ENCODE measurements at regions not wholly inside any gene's neighbourhood (a gene's known extent, or its start where the extent isn't known, plus 50 kb on each side); places are given as distances from the start of the nearest gene placed in this dataset.
"Not testable (repeated sequence)": the region's sequence is repeated elsewhere in the genome, so short reads cannot be mapped to it uniquely, and the experiment has no call there.

- Mint-ChIP-seq H3K4me1 (peaks cover 40% of the 10 kb centered on the region), H3K36me3 (ENCODE audit: low read depth) (peaks cover 10% of the 10 kb centered on the region; the same call in 2 of the 3 replicates)
- Histone ChIP-seq H3K4me1 (ENCODE audit: insufficient read depth) (peaks cover 35% of the 10 kb centered on the region), H3K27me3 (ENCODE audit: insufficient read depth) (peaks cover 18% of the 10 kb centered on the region)
- not testable (repeated sequence) for H3K9me3 Mint-ChIP-seq; H3K9me2 ChIP-seq (ENCODE audit: insufficient read depth); H3K4me3 Mint-ChIP-seq; H4K20me1 ChIP-seq (replicated peaks; ENCODE audit: insufficient read depth); H3K4me3 ChIP-seq; H3K27ac Mint-ChIP-seq; ATAC-seq; DNase-seq (ENCODE audit: low spot score); H3K27me3 Mint-ChIP-seq (ENCODE audit: insufficient read depth, low read depth, poor library complexity); H3K27ac ChIP-seq (ENCODE audit: low read depth); H3K36me3 ChIP-seq (ENCODE audit: insufficient read depth); H3K79me2 ChIP-seq (replicated peaks; ENCODE audit: insufficient read depth); H3K4me2 ChIP-seq; H2AFZ ChIP-seq; H3F3A ChIP-seq (replicated peaks; ENCODE audit: low read depth)
Measured at GRCh38 chr4:137789263-137789662, 257.0 kb upstream of the PCDH18 start.

GRCh38 chr4:137783923-137784322, 251.6 kb upstream of the PCDH18 start:
- not testable (repeated sequence) for H3K9me2 ChIP-seq (ENCODE audit: insufficient read depth); H2AFZ ChIP-seq; H3K36me3 ChIP-seq (ENCODE audit: insufficient read depth); H3K4me3 Mint-ChIP-seq; H4K20me1 ChIP-seq (replicated peaks; ENCODE audit: insufficient read depth); H3K27ac Mint-ChIP-seq; H3K79me2 ChIP-seq (replicated peaks; ENCODE audit: insufficient read depth); H3K27me3 Mint-ChIP-seq (ENCODE audit: insufficient read depth, low read depth, poor library complexity); H3K27ac ChIP-seq (ENCODE audit: low read depth); H3F3A ChIP-seq (replicated peaks; ENCODE audit: low read depth); H3K4me3 ChIP-seq
- peak overlapping the region; percentile 59; the same call in 1 of the 2 replicates for H3K4me2 ChIP-seq
- H3K27me3 ChIP-seq (ENCODE audit: insufficient read depth) = peaks cover 18% of the 10 kb centered on the region
- ATAC-seq (peak; percentile 32; the same call in 1 of the 3 replicates), DNase-seq (ENCODE audit: low spot score) (peak; percentile 18)
- Mint-ChIP-seq H3K4me1 (peaks cover 22% of the 10 kb centered on the region), H3K36me3 (ENCODE audit: low read depth) (peaks cover 10% of the 10 kb centered on the region; the same call in 2 of the 3 replicates), H3K9me3 (peaks cover 13% of the 10 kb centered on the region; the same call in 2 of the 3 replicates)
- H3K4me1 ChIP-seq (ENCODE audit: insufficient read depth) = peaks cover 30% of the 10 kb centered on the region

GRCh38 chr4:137775701-137776100, 243.4 kb upstream of the PCDH18 start:
- H3K36me3 ChIP-seq (ENCODE audit: insufficient read depth) = no peaks in the 10 kb centered on the region
- no peaks in the 10 kb centered on the region for H3K36me3 Mint-ChIP-seq (ENCODE audit: low read depth)
- no peaks in the 10 kb centered on the region; the same call in 2 of the 3 replicates for H3K4me1 Mint-ChIP-seq
- H3K4me1 ChIP-seq (ENCODE audit: insufficient read depth) = no peaks in the 10 kb centered on the region; the same call in 1 of the 2 replicates
- no peaks in the 10 kb centered on the region; the same call in 2 of the 3 replicates for H3K9me3 Mint-ChIP-seq
- no peaks in the 10 kb centered on the region for H3K27me3 ChIP-seq (ENCODE audit: insufficient read depth)
- no peaks in the 10 kb centered on the region for H3K27me3 Mint-ChIP-seq (ENCODE audit: insufficient read depth, low read depth, poor library complexity)
- no peaks in the 10 kb centered on the region for H3K9me2 ChIP-seq (ENCODE audit: insufficient read depth)
- no peaks in the 10 kb centered on the region for H3F3A ChIP-seq (replicated peaks; ENCODE audit: low read depth)
- no peak overlapping the region for H3K4me3 ChIP-seq
- no peaks in the 10 kb centered on the region for H3K79me2 ChIP-seq (replicated peaks; ENCODE audit: insufficient read depth)
- no peaks in the 10 kb centered on the region for H4K20me1 ChIP-seq (replicated peaks; ENCODE audit: insufficient read depth)
- H2AFZ ChIP-seq = no peak overlapping the region; the same call in 1 of the 2 replicates
- H3K4me2 ChIP-seq = no peak overlapping the region
- H3K27ac ChIP-seq (ENCODE audit: low read depth) = no peak overlapping the region
- H3K27ac Mint-ChIP-seq = no peak overlapping the region
- no peak for ATAC-seq
- DNase-seq (ENCODE audit: low spot score) = no peak
- no peak overlapping the region for H3K4me3 Mint-ChIP-seq
- TF ChIP-seq EZH2 (IDR thresholded peaks at IDR 0.05; ENCODE audit: low read depth, unreplicated experiment) = no peak
- no peak for TF ChIP-seq ZNF114 (CRISPR knock-in tag; IDR thresholded peaks at IDR 0.05)
- TF ChIP-seq ETS1 (IDR thresholded peaks at IDR 0.05) = no peak
- no peak for TF ChIP-seq REST (IDR thresholded peaks at IDR 0.05; ENCODE audit: unreplicated experiment)
- TF ChIP-seq EZH2phosphoT487 (IDR thresholded peaks at IDR 0.05; ENCODE audit: unreplicated experiment) = no peak
- no peak for TF ChIP-seq POLR2AphosphoS5 (IDR thresholded peaks at IDR 0.05; ENCODE audit: low read depth)
- TF ChIP-seq STAT1 (IDR thresholded peaks at IDR 0.05; ENCODE audit: unreplicated experiment) = no peak
- no peak for TF ChIP-seq ZNF331 (CRISPR knock-in tag; IDR thresholded peaks at IDR 0.05; ENCODE audit: low read depth)
